ENCODE measurements at regions not wholly inside any gene's neighbourhood (a gene's known extent, or its start where the extent isn't known, plus 50 kb on each side); places are given as distances from the start of the nearest gene placed in this dataset.

DNA sequence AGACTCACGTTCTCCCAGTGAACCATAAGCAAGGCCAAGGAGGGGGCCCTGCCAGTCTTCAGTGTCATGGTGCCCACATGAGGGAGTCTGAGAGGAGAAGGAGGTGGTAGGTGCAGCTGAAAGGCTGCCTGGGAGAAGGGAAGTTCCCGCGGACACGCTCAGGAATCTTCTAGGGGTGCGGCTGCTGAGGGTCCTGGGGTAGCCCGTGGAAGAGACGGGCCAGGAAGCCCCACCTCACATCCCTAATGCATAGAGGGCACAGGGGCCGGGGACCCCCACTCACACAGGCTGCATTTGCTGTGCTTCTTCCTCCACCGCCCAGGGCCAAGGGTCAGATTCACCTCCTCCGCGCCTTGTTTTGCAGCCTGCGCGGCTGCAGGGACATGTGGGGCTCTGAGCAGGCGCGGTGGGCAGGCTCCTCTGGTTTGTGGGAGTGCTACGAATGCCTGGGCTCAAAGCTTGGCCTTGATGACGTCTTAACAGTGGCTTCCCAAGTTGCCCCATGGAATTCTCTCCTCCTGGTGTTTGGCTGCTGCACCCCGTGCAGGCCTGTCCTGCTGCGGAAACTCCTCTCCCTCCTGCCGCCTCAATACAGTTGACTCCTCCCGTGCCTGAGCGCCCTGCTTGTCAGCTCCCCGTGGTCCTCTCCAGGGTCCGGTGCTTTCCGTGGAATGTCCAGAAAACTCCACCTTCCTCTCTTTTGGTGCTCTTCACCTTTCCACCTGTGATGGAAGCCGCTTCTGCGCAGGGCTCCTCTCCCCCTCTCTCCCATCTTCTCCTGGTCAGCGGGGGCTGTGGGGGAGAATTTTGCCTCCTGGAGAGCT, 95.7 kb downstream of the VAPA start:
- DNase-seq (ENCODE audit: low read depth in 1 of 2, low spot score in 1 of 2), result no peak
- Histone ChIP-seq H3K27me3 (ENCODE audit: insufficient read depth, poor library complexity, severe bottlenecking) (no peaks in the 10 kb centered on the region), H3K27ac (replicated peaks) (no peak overlapping the region), H3K4me3 (replicated peaks; ENCODE audit: insufficient read depth, low read length) (no peak overlapping the region)
- TF ChIP-seq, protein P1, sequence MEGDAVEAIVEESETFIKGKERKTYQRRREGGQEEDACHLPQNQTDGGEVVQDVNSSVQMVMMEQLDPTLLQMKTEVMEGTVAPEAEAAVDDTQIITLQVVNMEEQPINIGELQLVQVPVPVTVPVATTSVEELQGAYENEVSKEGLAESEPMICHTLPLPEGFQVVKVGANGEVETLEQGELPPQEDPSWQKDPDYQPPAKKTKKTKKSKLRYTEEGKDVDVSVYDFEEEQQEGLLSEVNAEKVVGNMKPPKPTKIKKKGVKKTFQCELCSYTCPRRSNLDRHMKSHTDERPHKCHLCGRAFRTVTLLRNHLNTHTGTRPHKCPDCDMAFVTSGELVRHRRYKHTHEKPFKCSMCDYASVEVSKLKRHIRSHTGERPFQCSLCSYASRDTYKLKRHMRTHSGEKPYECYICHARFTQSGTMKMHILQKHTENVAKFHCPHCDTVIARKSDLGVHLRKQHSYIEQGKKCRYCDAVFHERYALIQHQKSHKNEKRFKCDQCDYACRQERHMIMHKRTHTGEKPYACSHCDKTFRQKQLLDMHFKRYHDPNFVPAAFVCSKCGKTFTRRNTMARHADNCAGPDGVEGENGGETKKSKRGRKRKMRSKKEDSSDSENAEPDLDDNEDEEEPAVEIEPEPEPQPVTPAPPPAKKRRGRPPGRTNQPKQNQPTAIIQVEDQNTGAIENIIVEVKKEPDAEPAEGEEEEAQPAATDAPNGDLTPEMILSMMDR (IDR thresholded peaks at IDR 0.05; ENCODE audit: insufficient read depth, low read length), result no peak
- no peak for TF ChIP-seq POLR2AphosphoS5 (IDR thresholded peaks at IDR 0.05; ENCODE audit: low read depth)
- TF ChIP-seq GABPA (IDR thresholded peaks at IDR 0.05; ENCODE audit: low read depth), result no peak
- TF ChIP-seq, protein P2, sequence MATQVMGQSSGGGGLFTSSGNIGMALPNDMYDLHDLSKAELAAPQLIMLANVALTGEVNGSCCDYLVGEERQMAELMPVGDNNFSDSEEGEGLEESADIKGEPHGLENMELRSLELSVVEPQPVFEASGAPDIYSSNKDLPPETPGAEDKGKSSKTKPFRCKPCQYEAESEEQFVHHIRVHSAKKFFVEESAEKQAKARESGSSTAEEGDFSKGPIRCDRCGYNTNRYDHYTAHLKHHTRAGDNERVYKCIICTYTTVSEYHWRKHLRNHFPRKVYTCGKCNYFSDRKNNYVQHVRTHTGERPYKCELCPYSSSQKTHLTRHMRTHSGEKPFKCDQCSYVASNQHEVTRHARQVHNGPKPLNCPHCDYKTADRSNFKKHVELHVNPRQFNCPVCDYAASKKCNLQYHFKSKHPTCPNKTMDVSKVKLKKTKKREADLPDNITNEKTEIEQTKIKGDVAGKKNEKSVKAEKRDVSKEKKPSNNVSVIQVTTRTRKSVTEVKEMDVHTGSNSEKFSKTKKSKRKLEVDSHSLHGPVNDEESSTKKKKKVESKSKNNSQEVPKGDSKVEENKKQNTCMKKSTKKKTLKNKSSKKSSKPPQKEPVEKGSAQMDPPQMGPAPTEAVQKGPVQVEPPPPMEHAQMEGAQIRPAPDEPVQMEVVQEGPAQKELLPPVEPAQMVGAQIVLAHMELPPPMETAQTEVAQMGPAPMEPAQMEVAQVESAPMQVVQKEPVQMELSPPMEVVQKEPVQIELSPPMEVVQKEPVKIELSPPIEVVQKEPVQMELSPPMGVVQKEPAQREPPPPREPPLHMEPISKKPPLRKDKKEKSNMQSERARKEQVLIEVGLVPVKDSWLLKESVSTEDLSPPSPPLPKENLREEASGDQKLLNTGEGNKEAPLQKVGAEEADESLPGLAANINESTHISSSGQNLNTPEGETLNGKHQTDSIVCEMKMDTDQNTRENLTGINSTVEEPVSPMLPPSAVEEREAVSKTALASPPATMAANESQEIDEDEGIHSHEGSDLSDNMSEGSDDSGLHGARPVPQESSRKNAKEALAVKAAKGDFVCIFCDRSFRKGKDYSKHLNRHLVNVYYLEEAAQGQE (IDR thresholded peaks at IDR 0.05; ENCODE audit: insufficient replicate concordance, low read depth), result no peak
- TF ChIP-seq SPI1 (IDR thresholded peaks at IDR 0.05; ENCODE audit: borderline replicate concordance, low read depth), result no peak

DNA sequence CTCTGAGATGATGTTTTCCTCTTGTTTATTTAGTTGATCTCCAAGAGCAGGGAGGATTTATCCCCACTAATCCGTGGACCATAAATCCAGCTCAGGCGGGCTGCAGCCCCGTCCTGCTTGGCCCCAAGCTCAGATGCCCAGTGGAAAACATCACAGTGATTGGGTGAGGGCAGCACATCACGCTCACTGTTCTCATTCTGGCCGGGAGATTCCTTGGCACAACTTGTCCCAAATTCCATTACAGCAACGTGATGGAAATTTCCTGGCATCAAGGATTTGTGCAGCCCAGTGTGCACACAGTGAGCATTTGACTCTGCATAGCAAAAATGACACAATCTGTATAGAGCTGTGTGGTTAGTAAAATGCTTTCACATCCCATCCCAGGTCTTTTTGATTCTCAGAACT, 96.8 kb downstream of the VAPA start:
- Histone ChIP-seq H3K27ac (replicated peaks) (no peak overlapping the region), H3K27me3 (ENCODE audit: insufficient read depth, poor library complexity, severe bottlenecking) (no peaks in the 10 kb centered on the region), H3K4me3 (replicated peaks; ENCODE audit: insufficient read depth, low read length) (no peak overlapping the region)
- no peak for DNase-seq (ENCODE audit: low read depth in 1 of 2, low spot score in 1 of 2)
- TF ChIP-seq GABPA (IDR thresholded peaks at IDR 0.05; ENCODE audit: low read depth) (no peak), SPI1 (IDR thresholded peaks at IDR 0.05; ENCODE audit: borderline replicate concordance, low read depth) (no peak), POLR2AphosphoS5 (IDR thresholded peaks at IDR 0.05; ENCODE audit: low read depth) (no peak)
- TF ChIP-seq, protein P2 (IDR thresholded peaks at IDR 0.05; ENCODE audit: insufficient replicate concordance, low read depth), result no peak
- TF ChIP-seq, protein P1 (IDR thresholded peaks at IDR 0.05; ENCODE audit: insufficient read depth, low read length), result no peak

DNA sequence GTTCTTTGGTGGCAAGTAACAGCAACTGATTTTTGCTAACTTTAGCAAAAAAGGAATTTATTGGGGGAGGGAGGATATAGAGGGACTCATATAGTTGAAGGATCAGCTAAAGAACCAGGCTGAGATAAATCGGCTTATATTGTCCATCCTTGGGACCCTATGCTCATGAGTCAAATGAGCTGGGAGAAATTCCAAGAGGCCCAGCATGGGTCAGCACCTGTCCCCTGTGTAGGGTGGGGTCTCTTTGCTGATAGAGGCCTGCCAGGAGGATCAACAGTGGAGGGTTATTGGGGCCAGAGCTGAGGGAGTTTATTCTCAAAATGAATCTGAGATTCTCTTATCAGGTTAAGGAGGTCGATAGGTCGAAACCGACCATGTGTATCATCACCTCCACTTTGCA, 97.2 kb downstream of the VAPA start:
- Histone ChIP-seq H3K4me3 (replicated peaks; ENCODE audit: insufficient read depth, low read length) (no peak overlapping the region), H3K27ac (replicated peaks) (no peak overlapping the region), H3K27me3 (ENCODE audit: insufficient read depth, poor library complexity, severe bottlenecking) (no peaks in the 10 kb centered on the region)
- TF ChIP-seq, protein P2 (IDR thresholded peaks at IDR 0.05; ENCODE audit: insufficient replicate concordance, low read depth), result no peak
- TF ChIP-seq SPI1 (IDR thresholded peaks at IDR 0.05; ENCODE audit: borderline replicate concordance, low read depth), result no peak
- TF ChIP-seq GABPA (IDR thresholded peaks at IDR 0.05; ENCODE audit: low read depth), result no peak
- TF ChIP-seq, protein P1 (IDR thresholded peaks at IDR 0.05; ENCODE audit: insufficient read depth, low read length), result no peak
- TF ChIP-seq POLR2AphosphoS5 (IDR thresholded peaks at IDR 0.05; ENCODE audit: low read depth), result no peak
- DNase-seq (ENCODE audit: low read depth in 1 of 2, low spot score in 1 of 2), result no peak

All from HL-60 (cell line).